ENCODE measurements at regions not wholly inside any gene's neighbourhood (a gene's known extent, or its start where the extent isn't known, plus 50 kb on each side); places are given as distances from the start of the nearest gene placed in this dataset.

DNA sequence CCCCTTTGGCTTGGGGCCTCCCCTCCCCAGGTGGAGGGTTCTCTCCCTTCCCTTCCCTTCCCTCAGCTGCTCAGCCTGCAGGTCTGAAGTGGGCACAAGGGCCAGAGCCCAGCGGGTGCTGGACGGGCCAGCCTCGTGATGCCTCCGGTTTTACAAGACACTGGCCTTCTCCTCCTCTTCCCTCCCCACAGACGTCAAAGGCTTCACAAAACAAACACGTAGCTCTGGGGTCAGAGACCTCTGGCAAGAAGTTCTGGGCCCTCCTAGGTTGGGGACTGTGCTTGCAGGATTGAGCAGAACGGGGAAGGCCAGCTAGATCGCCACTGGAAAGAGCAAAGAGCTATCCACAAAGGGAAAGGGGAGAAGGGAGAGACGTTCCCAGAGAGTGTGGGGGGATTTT, 81.4 kb upstream of the TPM1 start:
- Histone ChIP-seq H3K4me3 (ENCODE audit: low read depth in 1 of 2, low read length in 2 of 2) (no peak overlapping the region), H3K36me3 (ENCODE audit: control insufficient read depth in 1 of 2, insufficient read depth in 2 of 2, low read length in 2 of 2) (no peaks in the 10 kb centered on the region), H3K4me1 (ENCODE audit: control insufficient read depth in 1 of 2, insufficient read depth in 2 of 2, low read length in 2 of 2) (peaks cover 0 to 12% of the 10 kb centered on the region in 2 donors), H3K9me3 (ENCODE audit: control insufficient read depth in 1 of 2, low read length in 2 of 2) (no peaks in the 10 kb centered on the region), H3K27me3 (ENCODE audit: low read depth, low read length) (no peaks in the 10 kb centered on the region), H3K27ac (ENCODE audit: low read length) (no peak overlapping the region)

DNA sequence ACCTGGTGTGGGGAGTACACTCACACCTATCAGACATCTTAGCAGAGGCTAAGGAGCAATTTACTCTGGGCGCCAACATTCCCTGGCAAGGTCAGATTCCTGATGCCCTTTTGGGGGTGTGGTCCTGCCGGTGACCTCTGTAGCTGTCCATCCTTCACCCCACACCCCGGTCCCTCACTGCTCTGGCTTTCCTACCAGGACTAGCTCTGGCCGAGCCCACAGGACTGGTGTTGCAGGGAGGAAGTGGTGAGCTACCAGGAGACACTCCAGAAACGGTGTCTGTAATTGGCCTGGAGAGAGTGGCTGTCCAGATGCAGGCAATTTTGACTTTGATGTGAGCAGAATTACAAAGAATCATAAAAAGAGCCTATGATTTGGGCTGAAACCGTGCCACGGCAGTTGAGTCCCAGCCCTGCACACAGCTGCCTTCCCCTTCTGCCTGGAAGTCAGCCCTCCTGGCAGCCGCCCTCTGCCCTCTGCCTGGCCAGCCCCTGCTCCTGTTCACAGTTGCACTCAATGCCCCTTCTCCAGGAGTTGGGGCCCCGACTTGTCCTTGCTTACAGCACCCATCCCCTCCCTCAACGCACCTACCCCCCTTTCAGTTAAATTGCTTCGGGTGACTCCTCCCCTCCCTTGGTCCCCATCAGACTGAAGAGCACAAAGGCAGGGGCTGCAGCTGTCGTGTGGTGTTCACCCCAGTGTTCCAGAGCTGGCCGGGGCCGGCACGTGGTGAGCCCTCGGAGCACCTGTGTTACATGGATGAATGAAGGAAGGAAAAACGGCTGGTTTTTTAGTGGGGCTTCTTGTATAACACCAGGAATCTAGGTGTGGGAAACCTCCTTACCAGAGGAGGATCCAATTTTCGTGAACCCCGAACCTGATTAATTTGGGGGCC, 80.2 kb upstream of the TPM1 start:
- Histone ChIP-seq H3K4me1 (ENCODE audit: control insufficient read depth in 1 of 2, insufficient read depth in 2 of 2, low read length in 2 of 2) (peaks cover 0 to 12% of the 10 kb centered on the region in 2 donors), H3K27me3 (ENCODE audit: low read depth, low read length) (no peaks in the 10 kb centered on the region), H3K27ac (ENCODE audit: low read length) (no peak overlapping the region), H3K4me3 (ENCODE audit: low read depth in 1 of 2, low read length in 2 of 2) (no peak overlapping the region), H3K36me3 (ENCODE audit: control insufficient read depth in 1 of 2, insufficient read depth in 2 of 2, low read length in 2 of 2) (no peaks in the 10 kb centered on the region), H3K9me3 (ENCODE audit: control insufficient read depth in 1 of 2, low read length in 2 of 2) (no peaks in the 10 kb centered on the region)

DNA sequence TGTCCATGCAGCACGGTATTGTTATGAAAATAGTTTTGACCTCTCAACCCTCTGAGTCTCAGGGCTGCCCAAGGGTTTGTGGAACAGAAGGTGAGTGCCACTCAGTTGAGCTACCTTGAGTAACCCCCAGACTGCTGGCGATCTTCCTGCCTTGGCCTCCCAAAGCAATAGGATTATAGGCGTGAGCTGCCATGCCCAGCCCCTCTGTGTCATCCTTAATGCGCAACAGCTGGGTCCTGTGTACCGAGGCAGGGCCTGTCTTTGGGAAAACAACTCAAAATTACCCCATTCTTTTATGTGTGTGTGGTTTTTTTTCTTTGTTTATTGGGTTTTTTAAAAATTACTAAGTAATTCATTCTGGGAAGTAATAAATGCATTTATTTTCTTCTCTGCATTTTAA, 78.3 kb upstream of the TPM1 start:
- H3K27ac ChIP-seq (ENCODE audit: low read length) = no peak overlapping the region
- no peaks in the 10 kb centered on the region for H3K4me1 ChIP-seq (ENCODE audit: control insufficient read depth in 1 of 2, insufficient read depth in 2 of 2, low read length in 2 of 2)
- no peaks in the 10 kb centered on the region for H3K27me3 ChIP-seq (ENCODE audit: low read depth, low read length)
- H3K9me3 ChIP-seq (ENCODE audit: control insufficient read depth in 1 of 2, low read length in 2 of 2) = no peaks in the 10 kb centered on the region
- H3K36me3 ChIP-seq (ENCODE audit: control insufficient read depth in 1 of 2, insufficient read depth in 2 of 2, low read length in 2 of 2) = no peaks in the 10 kb centered on the region
- no peak overlapping the region for H3K4me3 ChIP-seq (ENCODE audit: low read depth in 1 of 2, low read length in 2 of 2)

DNA sequence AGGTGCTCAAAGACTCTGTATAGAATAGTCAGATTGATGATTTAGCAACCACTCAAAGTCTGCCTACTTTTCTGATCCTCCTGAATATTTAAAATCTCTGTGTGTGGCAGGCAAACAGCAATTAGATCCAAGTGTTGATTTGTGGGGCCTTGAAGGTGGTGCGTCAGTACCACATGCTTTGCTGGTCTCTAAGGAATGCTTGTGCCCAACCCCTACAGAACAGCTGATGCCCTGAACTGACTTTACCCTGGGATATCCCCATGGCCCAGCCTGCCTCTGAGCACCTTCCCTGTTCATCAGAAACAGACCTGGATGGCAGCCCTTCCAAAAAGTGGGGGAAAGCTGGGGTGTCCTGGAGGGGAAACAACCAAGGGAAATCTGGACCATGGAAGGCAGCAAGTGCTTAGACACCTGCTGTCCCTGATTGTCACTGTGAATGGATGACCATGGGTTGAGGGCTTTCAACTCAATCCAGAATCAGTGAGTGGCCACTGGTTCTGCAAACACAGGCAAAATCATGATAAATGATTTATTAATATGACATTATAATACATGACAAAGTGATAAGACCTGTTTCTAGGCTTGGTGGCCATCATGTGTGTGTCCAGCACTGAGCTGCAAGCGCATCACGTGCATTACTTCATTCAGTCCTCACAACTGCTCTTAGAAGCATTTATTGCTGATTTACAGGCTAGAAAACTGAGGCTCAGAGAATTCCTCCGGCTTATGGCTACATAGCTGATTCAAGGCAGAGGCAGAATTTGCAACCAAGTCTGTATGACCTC, 76.1 kb upstream of the TPM1 start:
- no peaks in the 10 kb centered on the region for H3K4me1 ChIP-seq (ENCODE audit: control insufficient read depth in 1 of 2, insufficient read depth in 2 of 2, low read length in 2 of 2)
- no peak overlapping the region for H3K4me3 ChIP-seq (ENCODE audit: low read depth in 1 of 2, low read length in 2 of 2)
- no peaks in the 10 kb centered on the region for H3K27me3 ChIP-seq (ENCODE audit: low read depth, low read length)
- H3K27ac ChIP-seq (ENCODE audit: low read length) = no peak overlapping the region
- H3K36me3 ChIP-seq (ENCODE audit: control insufficient read depth in 1 of 2, insufficient read depth in 2 of 2, low read length in 2 of 2) = no peaks in the 10 kb centered on the region
- no peaks in the 10 kb centered on the region for H3K9me3 ChIP-seq (ENCODE audit: control insufficient read depth in 1 of 2, low read length in 2 of 2)

DNA sequence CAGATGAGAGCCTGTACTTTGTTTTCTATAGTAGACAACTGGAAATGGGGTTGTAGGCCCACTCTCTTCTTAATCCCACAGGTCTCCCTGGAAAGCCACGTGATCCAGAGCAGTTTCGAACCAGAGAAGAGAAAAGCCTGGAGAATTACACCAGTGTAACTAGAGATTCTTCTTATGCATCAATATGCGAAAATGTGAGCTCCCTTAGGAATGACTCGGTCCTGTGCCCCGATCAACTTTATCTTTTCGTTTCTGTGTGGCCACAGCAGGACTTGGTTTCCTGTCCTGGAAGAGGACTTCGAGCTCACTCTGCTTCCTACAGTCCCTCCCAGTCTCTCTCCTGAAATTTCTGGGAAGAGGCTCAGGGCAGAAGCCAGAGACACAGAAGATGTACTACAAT, 73.8 kb upstream of the TPM1 start:
- Histone ChIP-seq H3K36me3 (ENCODE audit: control insufficient read depth in 1 of 2, insufficient read depth in 2 of 2, low read length in 2 of 2) (no peaks in the 10 kb centered on the region), H3K4me1 (ENCODE audit: control insufficient read depth in 1 of 2, insufficient read depth in 2 of 2, low read length in 2 of 2) (no peaks in the 10 kb centered on the region), H3K27me3 (ENCODE audit: low read depth, low read length) (no peaks in the 10 kb centered on the region), H3K9me3 (ENCODE audit: control insufficient read depth in 1 of 2, low read length in 2 of 2) (no peaks in the 10 kb centered on the region), H3K4me3 (ENCODE audit: low read depth in 1 of 2, low read length in 2 of 2) (no peak overlapping the region), H3K27ac (ENCODE audit: low read length) (no peak overlapping the region)

DNA sequence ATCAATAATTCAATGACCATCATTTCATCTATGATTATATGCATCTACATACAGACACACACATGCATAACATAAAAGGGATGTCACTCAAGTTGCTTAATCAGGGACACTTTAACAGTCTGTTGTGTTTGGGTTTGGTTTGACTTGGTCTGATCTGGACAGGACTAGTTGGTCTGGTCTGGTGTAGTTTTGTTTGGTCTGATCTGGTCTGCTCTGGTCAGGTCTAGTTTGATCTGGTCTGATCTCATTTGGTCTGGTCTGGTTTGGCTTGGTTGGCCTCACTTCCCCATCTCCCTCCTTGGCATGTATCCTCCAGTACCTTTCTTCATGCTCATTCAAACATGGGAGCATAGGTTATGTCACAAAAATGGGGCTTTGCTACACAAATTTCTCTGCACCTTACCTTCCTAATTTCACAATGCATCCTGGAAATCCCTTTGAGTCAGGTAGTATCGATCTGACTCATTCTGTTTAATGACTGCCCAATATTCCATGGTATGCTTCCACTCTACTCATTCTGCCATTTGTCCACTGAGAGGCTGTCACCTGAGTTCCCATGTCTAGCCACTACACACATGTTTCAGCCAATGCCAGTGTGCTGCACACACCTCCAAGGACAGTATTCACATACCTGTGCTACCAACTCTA, 73.0 kb upstream of the TPM1 start:
- no peak overlapping the region for H3K4me3 ChIP-seq (ENCODE audit: low read depth in 1 of 2, low read length in 2 of 2)
- no peaks in the 10 kb centered on the region for H3K27me3 ChIP-seq (ENCODE audit: low read depth, low read length)
- no peak overlapping the region for H3K27ac ChIP-seq (ENCODE audit: low read length)
- no peaks in the 10 kb centered on the region for H3K36me3 ChIP-seq (ENCODE audit: control insufficient read depth in 1 of 2, insufficient read depth in 2 of 2, low read length in 2 of 2)
- no peaks in the 10 kb centered on the region for H3K9me3 ChIP-seq (ENCODE audit: control insufficient read depth in 1 of 2, low read length in 2 of 2)
- H3K4me1 ChIP-seq (ENCODE audit: control insufficient read depth in 1 of 2, insufficient read depth in 2 of 2, low read length in 2 of 2) = no peaks in the 10 kb centered on the region

DNA sequence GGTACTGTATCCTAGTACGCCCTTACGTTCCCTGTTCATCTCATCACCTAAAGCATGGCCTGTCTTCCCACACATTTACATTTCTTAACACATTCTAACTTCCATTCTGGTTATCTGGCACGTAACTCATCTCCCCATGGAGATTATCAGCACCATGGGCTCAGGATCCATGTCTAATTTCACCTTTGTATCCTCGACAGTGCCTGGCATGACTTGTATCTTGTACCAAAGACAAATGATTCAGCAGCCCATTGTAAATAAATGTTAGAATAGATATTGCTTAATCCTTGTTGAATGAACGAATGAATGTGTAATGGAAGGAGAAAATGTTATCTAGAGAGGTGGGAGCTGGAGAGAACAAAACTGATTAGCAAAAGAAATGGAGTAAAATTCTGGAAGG, 69.7 kb upstream of the TPM1 start:
- no peaks in the 10 kb centered on the region for H3K27me3 ChIP-seq (ENCODE audit: low read depth, low read length)
- H3K27ac ChIP-seq (ENCODE audit: low read length) = no peak overlapping the region
- H3K4me1 ChIP-seq (ENCODE audit: control insufficient read depth in 1 of 2, insufficient read depth in 2 of 2, low read length in 2 of 2) = no peaks in the 10 kb centered on the region

DNA sequence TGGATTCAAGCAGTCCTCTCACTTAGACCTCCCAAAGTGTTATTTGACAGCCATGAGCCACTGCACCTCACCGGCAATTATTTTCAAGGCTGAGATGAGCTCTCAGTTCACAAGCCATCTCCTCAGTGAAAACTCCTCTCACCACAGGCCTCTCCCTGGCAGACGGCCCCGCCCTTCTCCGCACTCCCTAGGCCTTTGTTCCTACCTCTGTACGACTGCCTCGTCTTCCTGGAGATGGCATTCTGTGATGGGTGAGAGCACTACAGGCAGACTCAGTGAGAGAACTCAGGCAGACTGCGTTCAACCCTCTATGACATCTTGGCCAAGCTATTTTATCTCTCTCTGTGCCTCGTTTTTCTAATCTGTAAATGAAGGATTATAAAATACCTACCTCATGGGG, 67.0 kb upstream of the TPM1 start:
- Histone ChIP-seq H3K27me3 (ENCODE audit: low read depth, low read length) (no peaks in the 10 kb centered on the region), H3K9me3 (ENCODE audit: control insufficient read depth in 1 of 2, low read length in 2 of 2) (no peaks in the 10 kb centered on the region), H3K27ac (ENCODE audit: low read length) (no peak overlapping the region), H3K4me1 (ENCODE audit: control insufficient read depth in 1 of 2, insufficient read depth in 2 of 2, low read length in 2 of 2) (no peaks in the 10 kb centered on the region), H3K36me3 (ENCODE audit: control insufficient read depth in 1 of 2, insufficient read depth in 2 of 2, low read length in 2 of 2) (no peaks in the 10 kb centered on the region), H3K4me3 (ENCODE audit: low read depth in 1 of 2, low read length in 2 of 2) (no peak overlapping the region)

More for the DNA sequence above, 69.7 kb upstream of the TPM1 start:
- no peak overlapping the region for H3K4me3 ChIP-seq (ENCODE audit: low read depth in 1 of 2, low read length in 2 of 2)
- no peaks in the 10 kb centered on the region for H3K36me3 ChIP-seq (ENCODE audit: control insufficient read depth in 1 of 2, insufficient read depth in 2 of 2, low read length in 2 of 2)
- no peaks in the 10 kb centered on the region for H3K9me3 ChIP-seq (ENCODE audit: control insufficient read depth in 1 of 2, low read length in 2 of 2)

DNA sequence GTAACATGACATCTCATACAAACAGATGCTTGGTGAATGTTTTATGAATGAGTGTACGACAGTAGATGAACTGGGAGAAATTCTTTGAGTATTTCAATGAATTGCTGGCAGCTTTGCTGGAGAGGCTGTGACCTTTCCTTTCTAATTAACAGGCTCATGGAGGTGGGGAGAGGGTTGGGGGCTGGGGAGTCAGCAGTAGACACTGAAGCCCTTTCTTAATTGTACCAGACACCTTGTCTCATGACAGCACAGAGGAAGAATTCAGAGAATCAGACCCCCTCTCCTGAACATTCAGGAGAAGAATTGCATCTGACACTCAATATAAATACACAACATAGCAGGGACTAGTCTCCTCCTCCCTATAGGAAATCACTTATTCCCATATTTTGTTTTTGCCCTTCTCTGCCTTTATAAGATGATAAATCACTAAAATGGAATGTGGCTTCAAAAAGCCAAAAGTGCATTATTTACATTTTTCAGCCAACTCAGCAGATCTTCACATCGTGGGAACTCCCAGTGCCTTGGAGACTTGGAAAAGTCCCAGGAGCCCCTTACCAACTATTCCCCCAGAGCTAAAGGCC, 66.2 kb upstream of the TPM1 start:
- no peaks in the 10 kb centered on the region for H3K4me1 ChIP-seq (ENCODE audit: control insufficient read depth in 1 of 2, insufficient read depth in 2 of 2, low read length in 2 of 2)
- no peaks in the 10 kb centered on the region for H3K27me3 ChIP-seq (ENCODE audit: low read depth, low read length)
- no peaks in the 10 kb centered on the region for H3K9me3 ChIP-seq (ENCODE audit: control insufficient read depth in 1 of 2, low read length in 2 of 2)
- H3K27ac ChIP-seq (ENCODE audit: low read length) = no peak overlapping the region
- no peaks in the 10 kb centered on the region for H3K36me3 ChIP-seq (ENCODE audit: control insufficient read depth in 1 of 2, insufficient read depth in 2 of 2, low read length in 2 of 2)
- H3K4me3 ChIP-seq (ENCODE audit: low read depth in 1 of 2, low read length in 2 of 2) = no peak overlapping the region

DNA sequence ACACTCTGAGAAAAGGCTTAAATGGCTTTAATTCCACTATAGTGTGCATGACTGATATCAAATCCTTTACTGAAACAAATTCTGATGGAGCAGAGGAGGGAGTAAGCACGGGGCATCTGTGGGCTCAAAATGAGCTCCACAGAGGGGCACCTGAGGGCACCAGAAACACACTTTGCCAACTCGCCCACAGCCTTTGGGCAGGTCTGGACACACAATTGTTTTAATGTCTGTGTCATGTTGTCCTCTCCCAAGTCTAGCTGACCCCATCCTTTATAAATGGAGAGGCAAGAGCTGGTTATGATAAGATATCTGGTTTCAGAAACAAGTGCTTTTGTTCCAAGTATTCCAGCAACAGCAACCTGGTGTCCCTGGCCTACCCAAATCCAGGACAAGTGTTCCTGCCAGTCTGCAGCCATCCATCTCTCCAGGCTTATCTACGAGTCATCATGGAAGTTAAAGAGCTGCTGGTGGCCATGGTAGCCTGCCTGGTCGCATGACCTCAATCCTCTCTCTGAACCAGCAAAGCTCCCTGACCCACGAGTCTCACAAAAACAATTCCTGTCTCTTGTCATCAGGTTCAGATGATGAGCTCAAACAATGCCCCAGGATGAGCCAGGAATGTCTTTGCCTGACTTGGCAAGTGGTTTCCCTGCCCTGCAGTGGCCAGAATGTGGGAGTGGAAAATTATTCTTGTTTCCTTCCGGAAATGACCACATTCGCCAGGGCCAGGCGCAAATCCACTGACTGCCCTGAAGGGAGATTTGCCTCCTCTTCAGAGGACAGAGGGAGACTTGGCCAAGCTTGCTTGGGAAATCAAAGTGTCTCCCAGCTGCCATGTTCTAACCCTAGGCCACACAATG, 64.4 kb upstream of the TPM1 start:
- no peak overlapping the region for H3K27ac ChIP-seq (ENCODE audit: low read length)
- no peaks in the 10 kb centered on the region for H3K9me3 ChIP-seq (ENCODE audit: control insufficient read depth in 1 of 2, low read length in 2 of 2)
- no peaks in the 10 kb centered on the region for H3K4me1 ChIP-seq (ENCODE audit: control insufficient read depth in 1 of 2, insufficient read depth in 2 of 2, low read length in 2 of 2)
- H3K4me3 ChIP-seq (ENCODE audit: low read depth in 1 of 2, low read length in 2 of 2) = no peak overlapping the region
- H3K36me3 ChIP-seq (ENCODE audit: control insufficient read depth in 1 of 2, insufficient read depth in 2 of 2, low read length in 2 of 2) = no peaks in the 10 kb centered on the region
- no peaks in the 10 kb centered on the region for H3K27me3 ChIP-seq (ENCODE audit: low read depth, low read length)

Data from muscle layer of duodenum (tissue), 2 donors.